ENCODE measurements at regions not wholly inside any gene's neighbourhood (a gene's known extent, or its start where the extent isn't known, plus 50 kb on each side); places are given as distances from the start of the nearest gene placed in this dataset.

GRCh38 chr9:13548535-13548934 lies 269.0 kb upstream of the MPDZ start:
- Histone ChIP-seq H3K27ac (ENCODE audit: low read length) (no peak overlapping the region), H4K20me1 (ENCODE audit: insufficient read depth, low read length) (no peaks in the 10 kb centered on the region), H3K4me1 (ENCODE audit: low read length) (no peaks in the 10 kb centered on the region), H3F3A (ENCODE audit: insufficient read depth, low read length) (no peaks in the 10 kb centered on the region), H3K4me3 (ENCODE audit: low read length) (no peak overlapping the region), H3K36me3 (replicated peaks; ENCODE audit: insufficient read depth, low read length) (no peaks in the 10 kb centered on the region), H3K79me2 (ENCODE audit: low read length) (no peaks in the 10 kb centered on the region), H3K9me2 (replicated peaks; ENCODE audit: insufficient read depth, low read length) (no peaks in the 10 kb centered on the region), H3K27me3 (replicated peaks; ENCODE audit: insufficient read depth, low read length) (no peaks in the 10 kb centered on the region), H2AFZ (ENCODE audit: low read length) (no peak overlapping the region), H3K9me3 (replicated peaks; ENCODE audit: insufficient read depth, low read length) (no peaks in the 10 kb centered on the region), H3K9ac (ENCODE audit: low read length) (no peak overlapping the region), H3K4me2 (ENCODE audit: low read depth, low read length) (no peak overlapping the region)
- TF ChIP-seq EZH2phosphoT487 (IDR thresholded peaks at IDR 0.05; ENCODE audit: low read length) (no peak), CTCF (IDR thresholded peaks at IDR 0.05; ENCODE audit: low read length) (no peak), EZH2 (optimal IDR thresholded peaks at IDR 0.05; ENCODE audit: low read depth, low read length) (no peak)
- no peak for DNase-seq

GRCh38 chr9:13535141-13535540 lies 255.6 kb upstream of the MPDZ start:
- Histone ChIP-seq H3K9me2 (replicated peaks; ENCODE audit: insufficient read depth, low read length) (no peaks in the 10 kb centered on the region), H2AFZ (ENCODE audit: low read length) (no peak overlapping the region), H3K27me3 (replicated peaks; ENCODE audit: insufficient read depth, low read length) (no peaks in the 10 kb centered on the region), H3K27ac (ENCODE audit: low read length) (no peak overlapping the region), H3K9ac (ENCODE audit: low read length) (no peak overlapping the region), H3K4me1 (ENCODE audit: low read length) (no peaks in the 10 kb centered on the region), H3K36me3 (replicated peaks; ENCODE audit: insufficient read depth, low read length) (no peaks in the 10 kb centered on the region), H3K4me2 (ENCODE audit: low read depth, low read length) (no peak overlapping the region), H3K4me3 (ENCODE audit: low read length) (no peak overlapping the region), H4K20me1 (ENCODE audit: insufficient read depth, low read length) (no peaks in the 10 kb centered on the region), H3K79me2 (ENCODE audit: low read length) (no peaks in the 10 kb centered on the region), H3F3A (ENCODE audit: insufficient read depth, low read length) (no peaks in the 10 kb centered on the region), H3K9me3 (replicated peaks; ENCODE audit: insufficient read depth, low read length) (no peaks in the 10 kb centered on the region)
- no peak for TF ChIP-seq CTCF (IDR thresholded peaks at IDR 0.05; ENCODE audit: low read length)
- TF ChIP-seq EZH2 (optimal IDR thresholded peaks at IDR 0.05; ENCODE audit: low read depth, low read length) = no peak
- no peak for TF ChIP-seq EZH2phosphoT487 (IDR thresholded peaks at IDR 0.05; ENCODE audit: low read length)
- no peak for DNase-seq

- Histone ChIP-seq H3K79me2 (ENCODE audit: low read length) (no peaks in the 10 kb centered on the region), H3K4me2 (ENCODE audit: low read depth, low read length) (no peak overlapping the region), H3K4me3 (ENCODE audit: low read length) (no peak overlapping the region), H3K4me1 (ENCODE audit: low read length) (no peaks in the 10 kb centered on the region), H3K9me3 (replicated peaks; ENCODE audit: insufficient read depth, low read length) (no peaks in the 10 kb centered on the region), H3K9me2 (replicated peaks; ENCODE audit: insufficient read depth, low read length) (no peaks in the 10 kb centered on the region), H3F3A (ENCODE audit: insufficient read depth, low read length) (no peaks in the 10 kb centered on the region), H3K27me3 (replicated peaks; ENCODE audit: insufficient read depth, low read length) (no peaks in the 10 kb centered on the region), H3K9ac (ENCODE audit: low read length) (no peak overlapping the region), H3K36me3 (replicated peaks; ENCODE audit: insufficient read depth, low read length) (no peaks in the 10 kb centered on the region), H4K20me1 (ENCODE audit: insufficient read depth, low read length) (no peaks in the 10 kb centered on the region), H3K27ac (ENCODE audit: low read length) (no peak overlapping the region), H2AFZ (ENCODE audit: low read length) (no peak overlapping the region)
- no peak for DNase-seq
- TF ChIP-seq EZH2phosphoT487 (IDR thresholded peaks at IDR 0.05; ENCODE audit: low read length) = no peak
- no peak for TF ChIP-seq CTCF (IDR thresholded peaks at IDR 0.05; ENCODE audit: low read length)
- TF ChIP-seq EZH2 (optimal IDR thresholded peaks at IDR 0.05; ENCODE audit: low read depth, low read length) = no peak
Observed at GRCh38 chr9:13534006-13534405, 254.5 kb upstream of the MPDZ start.
